Nephron progenitor cell (in vitro differentiated cells): ENCODE measurements at regions not wholly inside any gene's neighbourhood (a gene's known extent, or its start where the extent isn't known, plus 50 kb on each side); places are given as distances from the start of the nearest gene placed in this dataset.

Source experiments
- DNase-seq: peaks from one replicate; pipeline ENCODE4 v3.0.0; 2021
- H3K27ac Mint-ChIP-seq: 2 replicates; pipeline ENCODE4 v1.8.0; 2021; ENCODE audit warnings: mild to moderate bottlenecking, moderate library complexity, mixed read lengths
- H3K27me3 Mint-ChIP-seq: 2 replicates; pipeline ENCODE4 v1.8.0; 2021; ENCODE audit warnings: mild to moderate bottlenecking, low read depth, mixed read lengths; ENCODE audit not compliant: poor library complexity
- H3K36me3 Mint-ChIP-seq: 2 replicates; pipeline ENCODE4 v1.8.0; 2021; ENCODE audit warnings: low read depth, mixed read lengths
- H3K4me1 Mint-ChIP-seq: 2 replicates; pipeline ENCODE4 v1.8.0; 2021; ENCODE audit warnings: mixed read lengths
- H3K4me3 Mint-ChIP-seq: 2 replicates; pipeline ENCODE4 v1.8.0; 2021; ENCODE audit warnings: mild to moderate bottlenecking, moderate library complexity, mixed read lengths
- H3K9me3 Mint-ChIP-seq: 2 replicates; pipeline ENCODE4 v1.8.0; 2021; ENCODE audit warnings: mild to moderate bottlenecking, moderate library complexity, mixed read lengths
- CTCF ChIP-seq: fragments of 200-600 bp; sonication (generic); IDR thresholded peaks from 2 replicates; pipeline ENCODE4 v1.5.0; 2021; ENCODE audit warnings: antibody characterized with exemption

GRCh38 chr1:83769594-83770318 lies 229.2 kb downstream of the TTLL7 start:
- H3K27ac Mint-ChIP-seq: no peak overlapping the region
- no peak overlapping the region for H3K4me3 Mint-ChIP-seq
- no peak for DNase-seq
- no peak for TF ChIP-seq CTCF
- H3K9me3 Mint-ChIP-seq: no peaks in the 10 kb centered on the region
- H3K27me3 Mint-ChIP-seq: peaks cover 4% of the 10 kb centered on the region
- no peaks in the 10 kb centered on the region for H3K36me3 Mint-ChIP-seq
- peaks cover 18% of the 10 kb centered on the region for H3K4me1 Mint-ChIP-seq

GRCh38 chr1:83769072-83769471 lies 229.9 kb downstream of the TTLL7 start:
- Mint-ChIP-seq H3K4me1 (peaks cover 25% of the 10 kb centered on the region), H3K27ac (no peak overlapping the region), H3K4me3 (no peak overlapping the region), H3K9me3 (no peaks in the 10 kb centered on the region), H3K36me3 (no peaks in the 10 kb centered on the region), H3K27me3 (peaks cover 4% of the 10 kb centered on the region)
- TF ChIP-seq CTCF: no peak
- no peak for DNase-seq

- Mint-ChIP-seq H3K4me3 (no peak overlapping the region), H3K9me3 (no peaks in the 10 kb centered on the region), H3K27ac (no peak overlapping the region), H3K4me1 (peaks cover 52% of the 10 kb centered on the region), H3K36me3 (no peaks in the 10 kb centered on the region), H3K27me3 (no peaks in the 10 kb centered on the region)
- DNase-seq: no peak
- no peak for TF ChIP-seq CTCF
Observed at GRCh38 chr1:83766241-83766691, 232.7 kb downstream of the TTLL7 start.

- no peak overlapping the region for H3K27ac Mint-ChIP-seq
- no peak for DNase-seq
- no peaks in the 10 kb centered on the region for H3K27me3 Mint-ChIP-seq
- TF ChIP-seq CTCF: no peak
- no peak overlapping the region for H3K4me3 Mint-ChIP-seq
- no peaks in the 10 kb centered on the region for H3K9me3 Mint-ChIP-seq
- H3K4me1 Mint-ChIP-seq: peaks cover 62% of the 10 kb centered on the region
- H3K36me3 Mint-ChIP-seq: no peaks in the 10 kb centered on the region
Observed at GRCh38 chr1:83765125-83765524, 233.8 kb downstream of the TTLL7 start.

- Mint-ChIP-seq H3K27ac (no peak overlapping the region), H3K9me3 (no peaks in the 10 kb centered on the region), H3K4me3 (no peak overlapping the region), H3K27me3 (no peaks in the 10 kb centered on the region), H3K36me3 (no peaks in the 10 kb centered on the region), H3K4me1 (peaks cover 61% of the 10 kb centered on the region)
- no peak for TF ChIP-seq CTCF
- DNase-seq: no peak
Observed at GRCh38 chr1:83764209-83764608, 234.7 kb downstream of the TTLL7 start.
